ENCODE measurements at regions not wholly inside any gene's neighbourhood (a gene's known extent, or its start where the extent isn't known, plus 50 kb on each side); places are given as distances from the start of the nearest gene placed in this dataset.
"Not testable (repeated sequence)": the region's sequence is repeated elsewhere in the genome, so short reads cannot be mapped to it uniquely, and the experiment has no call there.

DNA sequence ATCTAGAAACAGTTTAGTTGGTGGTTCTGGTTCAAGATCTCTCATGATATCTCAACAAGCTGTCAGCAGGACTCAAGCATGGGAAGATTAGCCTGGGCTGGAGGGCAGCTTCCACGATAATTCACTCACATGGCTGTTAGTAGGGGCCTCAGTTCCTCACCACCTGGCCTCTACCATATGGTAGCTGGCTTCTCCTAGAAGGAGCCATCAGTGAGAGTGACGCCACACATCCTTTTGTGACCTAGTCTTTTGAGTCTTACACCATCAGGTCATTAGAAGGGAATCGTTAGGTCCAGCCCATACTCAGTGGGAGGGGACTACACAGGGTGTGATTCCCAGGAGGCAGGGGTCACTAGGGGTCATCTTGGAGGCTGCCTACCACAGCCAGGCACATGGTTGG, 239.3 kb upstream of the PLPP4 start:
- no peaks in the 10 kb centered on the region for H3K4me1 ChIP-seq (ENCODE audit: low read depth)
- no peaks in the 10 kb centered on the region for H3K9me3 ChIP-seq (ENCODE audit: low read depth)
- no peaks in the 10 kb centered on the region for H3K36me3 ChIP-seq
- DNase-seq (ENCODE audit: low read depth in 1 of 2, low spot score in 1 of 2), result no peak
- TF ChIP-seq, protein P1, sequence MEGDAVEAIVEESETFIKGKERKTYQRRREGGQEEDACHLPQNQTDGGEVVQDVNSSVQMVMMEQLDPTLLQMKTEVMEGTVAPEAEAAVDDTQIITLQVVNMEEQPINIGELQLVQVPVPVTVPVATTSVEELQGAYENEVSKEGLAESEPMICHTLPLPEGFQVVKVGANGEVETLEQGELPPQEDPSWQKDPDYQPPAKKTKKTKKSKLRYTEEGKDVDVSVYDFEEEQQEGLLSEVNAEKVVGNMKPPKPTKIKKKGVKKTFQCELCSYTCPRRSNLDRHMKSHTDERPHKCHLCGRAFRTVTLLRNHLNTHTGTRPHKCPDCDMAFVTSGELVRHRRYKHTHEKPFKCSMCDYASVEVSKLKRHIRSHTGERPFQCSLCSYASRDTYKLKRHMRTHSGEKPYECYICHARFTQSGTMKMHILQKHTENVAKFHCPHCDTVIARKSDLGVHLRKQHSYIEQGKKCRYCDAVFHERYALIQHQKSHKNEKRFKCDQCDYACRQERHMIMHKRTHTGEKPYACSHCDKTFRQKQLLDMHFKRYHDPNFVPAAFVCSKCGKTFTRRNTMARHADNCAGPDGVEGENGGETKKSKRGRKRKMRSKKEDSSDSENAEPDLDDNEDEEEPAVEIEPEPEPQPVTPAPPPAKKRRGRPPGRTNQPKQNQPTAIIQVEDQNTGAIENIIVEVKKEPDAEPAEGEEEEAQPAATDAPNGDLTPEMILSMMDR (IDR thresholded peaks at IDR 0.05; ENCODE audit: low read depth, low read length), result no peak
- H3K27me3 ChIP-seq, result no peaks in the 10 kb centered on the region
- no peak overlapping the region for H3K27ac ChIP-seq
- no peak overlapping the region for H3K4me3 ChIP-seq

DNA sequence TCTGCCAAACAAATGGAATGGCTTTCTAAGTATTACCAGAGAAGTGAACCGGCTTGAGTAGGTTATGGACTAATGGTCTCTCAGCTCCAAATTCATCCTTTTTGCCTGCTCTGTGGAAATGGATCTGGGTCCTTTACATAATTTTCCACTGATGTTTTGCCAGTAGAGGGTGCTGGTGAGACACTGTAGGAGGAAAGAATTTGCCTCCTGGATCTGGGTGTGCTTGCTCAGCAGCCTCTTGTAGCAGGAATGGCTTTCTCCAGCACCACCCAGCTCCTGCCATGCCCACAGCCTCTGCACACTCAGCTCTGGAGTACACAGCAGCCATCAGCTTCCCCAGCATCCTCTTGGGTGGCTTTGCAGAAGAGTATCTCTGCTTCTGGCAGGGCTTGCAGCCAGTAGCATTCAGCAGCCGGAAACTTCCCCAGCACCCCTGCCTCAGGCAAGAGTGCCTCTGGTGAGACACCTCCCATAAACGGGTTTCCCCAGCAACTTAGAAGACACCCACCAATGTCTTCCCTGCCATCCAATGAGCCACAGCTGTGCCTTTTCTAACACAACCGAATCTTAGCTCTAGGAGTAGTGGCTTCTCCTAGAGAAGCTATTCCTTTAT, 235.0 kb upstream of the PLPP4 start:
- no peak overlapping the region for H3K4me3 ChIP-seq
- peak in 1 of 2 donors; percentile 17 for DNase-seq (ENCODE audit: low read depth in 1 of 2, low spot score in 1 of 2)
- TF ChIP-seq, protein P1 (IDR thresholded peaks at IDR 0.05; ENCODE audit: low read depth, low read length), result peak; percentile 34
- no peaks in the 10 kb centered on the region for H3K9me3 ChIP-seq (ENCODE audit: low read depth)
- H3K27me3 ChIP-seq, result no peaks in the 10 kb centered on the region
- no peaks in the 10 kb centered on the region for H3K4me1 ChIP-seq (ENCODE audit: low read depth)
- no peaks in the 10 kb centered on the region for H3K36me3 ChIP-seq
- no peak overlapping the region for H3K27ac ChIP-seq

DNA sequence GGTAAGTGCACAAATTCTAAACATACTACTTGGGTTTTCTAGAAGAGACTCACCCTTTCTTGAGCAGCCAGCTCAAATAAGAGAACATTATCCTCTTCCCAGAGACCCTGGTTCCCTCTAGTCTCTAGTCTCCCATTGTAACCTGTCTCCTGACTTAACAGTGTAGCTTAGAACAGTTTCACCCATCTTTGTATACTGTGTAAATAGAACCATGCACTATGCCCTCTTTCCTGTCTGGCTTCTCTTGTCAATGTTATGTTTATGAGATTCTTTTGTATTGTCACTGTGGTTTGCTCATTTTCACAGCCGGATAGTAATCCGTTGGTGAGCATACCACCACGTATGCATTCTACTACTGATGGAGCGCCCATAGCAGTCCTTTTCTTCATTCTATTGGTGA, 227.4 kb upstream of the PLPP4 start:
- H3K4me1 ChIP-seq (ENCODE audit: low read depth), result no peaks in the 10 kb centered on the region
- no peak overlapping the region for H3K27ac ChIP-seq
- no peak for DNase-seq (ENCODE audit: low read depth in 1 of 2, low spot score in 1 of 2)
- H3K9me3 ChIP-seq (ENCODE audit: low read depth), result no peaks in the 10 kb centered on the region
- H3K36me3 ChIP-seq, result no peaks in the 10 kb centered on the region
- H3K27me3 ChIP-seq, result no peaks in the 10 kb centered on the region
- TF ChIP-seq, protein P1 (IDR thresholded peaks at IDR 0.05; ENCODE audit: low read depth, low read length), result no peak
- no peak overlapping the region for H3K4me3 ChIP-seq

DNA sequence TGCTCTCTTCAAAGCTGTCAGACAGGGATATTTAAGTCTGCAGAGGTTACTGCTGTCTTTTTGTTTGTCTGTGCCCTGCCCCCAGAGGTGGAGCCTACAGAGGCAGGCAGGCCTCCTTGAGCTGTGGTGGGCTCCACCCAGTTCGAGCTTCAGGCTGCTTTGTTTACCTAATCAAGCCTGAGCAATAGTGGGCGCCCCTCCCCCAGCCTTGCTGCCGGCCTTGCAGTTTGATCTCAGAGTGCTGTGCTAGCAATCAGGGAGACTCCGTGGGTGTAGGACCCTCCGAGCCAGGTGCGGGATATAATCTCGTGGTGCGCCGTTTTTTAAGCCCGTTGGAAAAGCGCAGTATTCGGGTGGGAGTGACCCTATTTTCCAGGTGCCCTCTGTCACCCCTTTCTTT, 217.3 kb upstream of the PLPP4 start:
- not testable (repeated sequence) for H3K9me3 ChIP-seq (ENCODE audit: low read depth); H3K4me3 ChIP-seq; H3K27me3 ChIP-seq; DNase-seq (ENCODE audit: low read depth in 1 of 2, low spot score in 1 of 2); H3K4me1 ChIP-seq (ENCODE audit: low read depth); H3K36me3 ChIP-seq; H3K27ac ChIP-seq

DNA sequence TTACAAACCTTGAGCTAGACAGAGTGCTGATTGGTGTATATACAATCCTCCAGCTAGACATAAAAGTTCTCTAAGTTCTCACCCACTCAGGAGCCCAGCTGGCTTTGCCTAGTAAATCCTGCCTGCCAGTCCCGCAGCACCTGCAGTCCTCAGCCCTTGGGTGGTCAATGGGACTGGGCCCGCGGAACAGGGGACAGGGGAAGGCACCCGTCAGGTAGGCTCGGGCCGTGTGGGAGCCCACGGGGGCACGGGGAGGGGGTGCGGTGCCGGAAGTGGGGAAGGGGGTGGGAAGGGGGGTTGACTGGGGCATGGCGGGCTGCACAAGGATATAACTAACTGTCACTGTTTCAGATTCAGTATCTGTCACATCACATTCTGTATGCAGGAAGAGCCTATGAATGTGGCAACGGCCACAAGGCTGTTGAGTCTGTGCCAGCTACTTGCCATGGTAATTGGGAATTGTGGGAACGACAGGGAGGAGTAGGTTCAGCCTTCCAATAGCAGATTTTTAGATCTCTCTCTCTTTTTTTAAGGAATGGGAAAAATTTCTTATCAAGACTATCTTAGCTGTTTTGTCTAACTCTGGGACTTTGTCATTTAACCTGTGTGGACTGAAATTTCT, 205.1 kb upstream of the PLPP4 start:
- Histone ChIP-seq H3K27ac (no peak overlapping the region), H3K9me3 (ENCODE audit: low read depth) (no peaks in the 10 kb centered on the region), H3K4me1 (ENCODE audit: low read depth) (no peaks in the 10 kb centered on the region), H3K27me3 (no peaks in the 10 kb centered on the region), H3K36me3 (no peaks in the 10 kb centered on the region), H3K4me3 (no peak overlapping the region)
- no peak for DNase-seq (ENCODE audit: low read depth in 1 of 2, low spot score in 1 of 2)
- TF ChIP-seq, protein P1 (IDR thresholded peaks at IDR 0.05; ENCODE audit: low read depth, low read length), result no peak

DNA sequence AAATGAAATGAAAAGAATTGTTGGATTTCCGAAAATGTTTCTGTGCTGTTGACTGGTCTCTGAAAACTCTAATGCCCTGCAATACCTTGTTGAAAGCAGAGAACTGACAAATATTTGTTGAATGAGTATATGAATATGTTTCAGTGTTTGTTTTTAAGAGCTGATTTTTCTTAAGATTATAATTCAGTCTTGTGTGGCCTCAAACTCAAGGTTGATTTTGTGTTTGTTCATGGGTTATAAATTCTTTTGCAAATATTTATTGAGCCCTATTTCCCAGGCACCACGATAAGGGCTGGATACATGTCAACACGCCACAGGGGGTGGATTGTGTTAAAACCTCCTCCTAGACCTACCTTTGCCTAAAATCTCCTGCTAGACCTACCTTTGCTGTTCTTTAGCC, 203.9 kb upstream of the PLPP4 start:
- no peaks in the 10 kb centered on the region for H3K9me3 ChIP-seq (ENCODE audit: low read depth)
- H3K27me3 ChIP-seq, result no peaks in the 10 kb centered on the region
- no peaks in the 10 kb centered on the region for H3K4me1 ChIP-seq (ENCODE audit: low read depth)
- H3K36me3 ChIP-seq, result no peaks in the 10 kb centered on the region
- TF ChIP-seq, protein P1 (IDR thresholded peaks at IDR 0.05; ENCODE audit: low read depth, low read length), result no peak
- no peak for DNase-seq (ENCODE audit: low read depth in 1 of 2, low spot score in 1 of 2)
- H3K27ac ChIP-seq, result no peak overlapping the region
- no peak overlapping the region for H3K4me3 ChIP-seq

Data from cardiac muscle cell (in vitro differentiated cells and primary cell).